ENCODE measurements at regions not wholly inside any gene's neighbourhood (a gene's known extent, or its start where the extent isn't known, plus 50 kb on each side); places are given as distances from the start of the nearest gene placed in this dataset.
A peak's percentile ranks its signal among the peaks of the same experiment; 100 is the strongest.

- DNase-seq (ENCODE audit: low read depth in 2 of 2) = no peak
Observed at GRCh38 chr10:42971251-42971599, 105.6 kb upstream of the RET start.

GRCh38 chr10:42972946-42973345 is 103.9 kb upstream of the RET start:
- no peak for DNase-seq (ENCODE audit: low read depth in 2 of 2)

DNA sequence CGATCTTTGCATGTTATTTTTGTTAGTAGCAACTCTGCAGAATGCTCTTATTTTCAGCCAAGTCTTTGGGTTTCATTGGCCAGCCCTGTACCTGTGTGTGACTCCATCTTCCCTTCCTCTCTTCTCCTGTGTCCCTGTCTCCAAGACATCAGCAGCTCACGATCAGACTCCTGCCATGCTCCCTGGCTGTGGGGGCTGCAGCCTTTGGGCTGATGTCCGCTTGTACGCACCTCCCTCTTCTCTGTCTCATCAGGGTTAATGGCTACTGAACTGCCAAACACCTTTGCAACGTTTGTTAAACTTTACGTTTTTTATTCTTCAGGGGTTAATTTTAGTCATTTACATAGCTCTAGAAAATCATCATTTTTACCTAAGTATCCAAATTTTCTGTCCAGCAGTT is 103.5 kb upstream of the RET start:
- no peak for DNase-seq (ENCODE audit: low read depth in 2 of 2)

GRCh38 chr10:42973870-42974692 is 102.8 kb upstream of the RET start:
- DNase-seq (ENCODE audit: low read depth in 2 of 2) = no peak

- DNase-seq (ENCODE audit: low read depth in 2 of 2) = no peak
Observed at GRCh38 chr10:42974693-42975002, 102.2 kb upstream of the RET start.

DNA sequence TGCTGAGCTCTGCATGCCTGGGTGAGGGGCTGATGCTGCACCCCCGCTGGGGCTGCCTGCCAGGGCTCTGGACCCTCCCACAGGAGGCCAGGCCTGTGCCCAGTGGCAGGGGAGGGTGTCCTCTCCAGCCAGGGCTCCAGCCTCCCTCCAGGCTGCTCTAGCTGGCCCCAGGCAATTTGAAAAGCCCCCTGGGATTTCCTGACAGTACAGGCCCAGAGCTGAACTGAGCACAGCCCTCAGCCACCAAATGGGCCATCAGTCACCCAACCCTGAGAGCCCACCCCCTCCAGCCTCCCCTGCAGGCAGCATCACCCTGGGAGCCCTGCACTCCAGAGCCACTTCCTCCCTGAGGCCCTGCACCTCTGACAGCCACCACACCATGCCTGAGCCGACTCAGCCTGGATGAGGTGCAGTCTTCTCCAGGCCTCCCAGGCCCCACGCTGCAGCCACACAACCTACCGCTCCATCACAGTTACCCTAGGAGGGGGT is 101.8 kb upstream of the RET start:
- no peak for DNase-seq (ENCODE audit: low read depth in 2 of 2)

DNA sequence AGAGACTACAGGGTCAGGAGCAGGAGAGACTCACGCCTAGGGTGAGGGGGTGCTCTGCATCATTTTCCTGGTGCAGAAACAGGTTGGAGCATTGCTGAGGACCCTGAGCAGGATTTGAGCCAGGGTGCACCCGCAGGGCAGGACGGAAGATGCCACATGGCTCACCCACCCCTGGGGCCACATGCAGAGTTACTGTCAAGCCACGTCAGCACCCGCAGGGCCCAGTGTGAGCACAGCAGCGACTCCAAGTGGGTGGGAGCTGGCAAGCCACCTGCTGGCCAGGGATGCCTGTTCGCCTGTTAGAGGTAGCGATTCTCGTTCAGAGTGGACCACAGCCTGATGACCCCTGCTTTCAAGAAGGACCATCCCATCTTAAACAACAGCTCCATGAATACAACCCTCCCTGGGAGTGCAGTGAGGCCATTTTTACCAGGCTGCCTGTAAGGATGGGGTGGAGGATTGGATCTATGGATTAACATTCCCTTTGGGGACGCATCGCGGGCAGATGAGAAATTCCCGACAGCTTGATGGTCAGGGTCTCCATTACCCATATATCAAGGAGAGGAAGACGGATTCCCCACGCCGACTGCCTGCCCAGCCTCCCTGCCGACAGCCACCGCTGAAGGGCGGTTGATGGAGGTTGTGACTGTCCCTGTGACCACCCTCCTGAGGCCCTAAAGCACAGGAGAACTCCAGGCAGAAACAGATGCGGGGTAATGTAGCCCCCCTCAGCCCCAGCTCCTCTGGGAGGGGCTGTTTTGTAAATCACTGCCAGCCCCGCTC is 101.1 kb upstream of the RET start:
- DNase-seq (ENCODE audit: low read depth in 2 of 2) = peak in 1 of 2 donors; percentile 20

GRCh38 chr10:42976351-42977031 is 100.4 kb upstream of the RET start:
- DNase-seq (ENCODE audit: low read depth in 2 of 2) = no peak

DNA sequence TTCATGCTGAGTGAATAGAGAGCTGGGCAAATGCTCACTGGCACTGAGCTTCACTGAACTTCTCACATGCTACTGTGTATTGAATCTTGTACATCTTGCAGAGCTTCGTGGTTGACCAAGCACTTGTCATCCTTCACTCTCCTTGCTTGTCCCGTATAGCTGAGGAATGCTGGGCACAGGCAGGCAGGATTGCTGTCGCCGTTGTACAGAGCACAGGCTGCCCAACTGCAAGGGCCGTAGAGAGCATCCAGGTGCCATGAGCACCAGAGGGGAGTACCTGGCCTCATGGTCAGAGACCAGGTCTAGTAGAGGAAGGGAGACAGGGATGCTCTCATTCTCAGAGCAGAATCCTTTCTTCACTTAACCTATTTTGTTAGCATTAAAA is 99.8 kb upstream of the RET start:
- no peak for DNase-seq (ENCODE audit: low read depth in 2 of 2)

GRCh38 chr10:42979181-42979580 is 97.7 kb upstream of the RET start:
- DNase-seq (ENCODE audit: low read depth in 2 of 2) = no peak

- no peak for DNase-seq (ENCODE audit: low read depth in 2 of 2)
Observed at GRCh38 chr10:42979721-42980467, 97.0 kb upstream of the RET start.

- no peak for DNase-seq (ENCODE audit: low read depth in 2 of 2)
Observed at GRCh38 chr10:42980553-42981357, 96.1 kb upstream of the RET start.

DNA sequence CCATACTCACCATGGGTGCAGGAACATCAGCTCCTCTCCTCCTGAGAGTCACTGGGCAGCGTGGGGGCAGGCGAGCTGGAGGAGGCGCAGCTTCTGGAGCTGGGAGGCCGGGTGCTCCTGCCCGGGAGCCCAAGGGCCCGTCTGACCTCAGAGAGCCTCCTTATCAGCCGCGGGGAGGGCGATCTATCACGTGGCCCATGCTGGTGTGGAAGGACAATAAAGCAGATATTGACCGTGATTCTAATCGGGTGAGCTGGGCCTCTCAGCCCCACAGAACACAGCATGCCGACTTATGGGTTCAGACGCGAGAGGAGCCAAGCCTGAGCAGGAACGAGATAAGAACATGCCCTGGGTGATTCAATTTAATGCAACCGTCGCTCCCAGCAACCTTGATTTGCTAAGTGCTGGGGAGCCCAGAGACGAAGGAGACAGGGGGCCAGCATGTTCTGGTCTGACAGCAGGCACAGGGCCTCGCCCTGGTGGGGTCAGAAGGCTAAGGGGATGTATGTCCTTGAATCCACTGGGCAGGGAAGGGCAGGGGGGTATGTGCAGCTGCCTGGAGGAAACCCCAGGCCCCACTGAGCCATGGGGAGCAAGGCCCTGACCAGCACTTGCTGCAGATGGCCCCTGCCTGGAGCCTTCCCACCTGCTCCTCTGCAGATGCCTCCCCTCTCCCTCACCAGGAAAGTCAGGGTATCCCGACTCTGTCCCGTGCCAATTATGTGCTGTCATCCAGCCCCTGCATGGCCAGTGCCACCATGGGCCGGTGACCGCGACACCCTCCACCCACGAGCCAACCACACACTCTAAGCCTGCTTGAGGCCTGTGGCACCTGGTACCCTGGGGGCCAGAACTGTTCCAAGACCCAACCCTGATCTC is 95.3 kb upstream of the RET start:
- no peak for DNase-seq (ENCODE audit: low read depth in 2 of 2)

- no peak for DNase-seq (ENCODE audit: low read depth in 2 of 2)
Observed at GRCh38 chr10:42982891-42983506, 93.9 kb upstream of the RET start.

DNA sequence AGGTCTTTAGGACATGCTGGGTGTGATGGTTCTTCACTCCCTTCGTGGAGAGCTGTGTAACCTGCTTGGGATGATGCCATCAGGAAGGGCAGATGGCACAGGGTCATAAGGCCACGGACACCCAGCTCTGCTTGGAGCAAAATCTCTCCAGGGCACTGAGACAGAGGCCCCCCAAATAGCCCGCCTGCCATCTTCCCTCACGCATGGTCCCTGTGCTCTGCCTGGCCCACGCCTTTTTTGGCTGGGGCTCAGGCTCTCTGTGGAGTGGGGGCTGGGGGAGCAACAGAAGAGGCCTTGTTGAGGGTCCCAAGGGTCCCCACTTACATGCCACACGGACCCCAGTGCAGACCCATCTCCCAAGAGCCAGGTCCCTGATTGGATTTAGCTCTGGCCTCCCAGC is 93.3 kb upstream of the RET start:
- no peak for DNase-seq (ENCODE audit: low read depth in 2 of 2)

- DNase-seq (ENCODE audit: low read depth in 2 of 2) = no peak
Observed at GRCh38 chr10:42984035-42984610, 92.7 kb upstream of the RET start.

- no peak for DNase-seq (ENCODE audit: low read depth in 2 of 2)
Observed at GRCh38 chr10:42984761-42985325, 92.0 kb upstream of the RET start.

DNA sequence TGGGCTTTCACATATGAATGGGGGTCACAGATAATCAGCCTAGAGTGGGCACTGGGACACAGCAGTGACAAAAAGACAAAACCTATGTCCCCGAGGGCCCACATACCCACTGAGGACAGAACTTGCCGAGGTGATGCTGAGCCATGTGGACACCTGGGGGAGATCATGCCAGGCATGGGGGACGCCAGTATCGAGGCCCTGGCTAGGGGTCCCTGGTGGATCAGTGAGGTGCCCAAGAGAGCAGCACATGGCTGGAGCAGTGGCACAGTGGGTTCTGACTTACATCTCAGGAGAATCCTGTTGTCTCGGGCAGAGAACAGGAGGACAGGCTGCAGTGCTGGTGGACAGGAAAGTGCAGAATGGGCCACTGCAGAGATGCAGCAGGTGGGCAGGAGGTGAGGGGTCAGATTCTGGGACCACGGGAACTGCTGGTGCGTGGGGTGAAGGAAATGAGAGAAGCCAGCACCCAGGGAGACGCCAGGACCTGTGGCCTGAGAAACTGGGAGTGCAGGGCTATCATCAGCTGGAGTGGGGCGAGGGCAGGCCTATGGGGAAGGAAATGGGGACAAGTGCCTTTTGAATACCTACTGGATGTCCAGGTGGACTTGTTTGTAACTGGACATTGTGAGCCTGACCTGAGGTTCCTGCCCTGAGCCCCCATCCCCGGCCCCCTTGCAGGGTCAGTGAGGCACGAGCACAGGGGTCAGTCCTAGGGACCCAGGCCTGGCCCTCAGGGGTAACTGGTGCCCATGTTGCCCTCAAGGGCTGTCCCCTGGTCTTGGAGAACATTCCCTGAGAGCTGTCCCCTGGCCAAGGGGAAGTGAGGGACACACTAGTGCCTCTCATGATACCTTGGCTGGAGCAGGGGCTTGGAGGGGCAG is 91.2 kb upstream of the RET start:
- DNase-seq (ENCODE audit: low read depth in 2 of 2) = no peak

All from lung microvascular endothelial cell (primary cell).